ENCODE measurements at regions not wholly inside any gene's neighbourhood (a gene's known extent, or its start where the extent isn't known, plus 50 kb on each side); places are given as distances from the start of the nearest gene placed in this dataset.

- H3K4me3 ChIP-seq (replicated peaks in 1 of 2; ENCODE audit: low read depth in 1 of 2, low read length in 2 of 2) = no peak overlapping the region
- TF ChIP-seq ZBTB33 (IDR thresholded peaks at IDR 0.05; ENCODE audit: extremely low read depth, insufficient replicate concordance, low read length) (no peak), CTCF (IDR thresholded peaks at IDR 0.05 in 2 of 3, conservative IDR thresholded peaks at IDR 0.05 in 1 of 3; ENCODE audit: borderline replicate concordance in 1 of 3, insufficient read depth in 1 of 3, low read depth in 2 of 3, low read length in 2 of 3) (no peak), POLR2AphosphoS5 (IDR thresholded peaks at IDR 0.05; ENCODE audit: low read depth, low read length) (no peak), TCF7L2 (IDR thresholded peaks at IDR 0.05; ENCODE audit: borderline replicate concordance, extremely low read depth, insufficient read depth, insufficient read length) (no peak), MAX (IDR thresholded peaks at IDR 0.05) (no peak), SIN3A (IDR thresholded peaks at IDR 0.05; ENCODE audit: low read depth) (no peak), EZH2 (IDR thresholded peaks at IDR 0.05) (no peak)
- CTCF ChIA-PET = no interaction called here
- no peak overlapping the region for H3K9ac ChIP-seq (ENCODE audit: low read length)
- peaks cover 14 to 22% of the 10 kb centered on the region in 2 experiments; a peak in 3 of 4 replicates for H3K36me3 ChIP-seq (ENCODE audit: control insufficient read depth in 1 of 2, insufficient read depth in 2 of 2, low read length in 2 of 2)
- no peak overlapping the region for H2AFZ ChIP-seq (ENCODE audit: low read depth, low read length, poor library complexity, severe bottlenecking)
- intact Hi-C loops (cut with micrococcal nuclease) = no loop called here
- RAD21 ChIA-PET (ENCODE audit: low non-redundant PET in 1 of 2, low total read pairs in 2 of 2, uncharacterized antibody in 2 of 2, unreplicated experiment in 2 of 2) = no interaction called here
- no peaks in the 10 kb centered on the region for H3K9me3 ChIP-seq (ENCODE audit: control insufficient read depth in 1 of 2, insufficient read depth in 1 of 2, low read depth in 1 of 2, low read length in 2 of 2)
- peaks cover 0 to 3% of the 10 kb centered on the region in 2 experiments; a peak in 1 of 4 replicates for H3K4me1 ChIP-seq (ENCODE audit: control insufficient read depth in 1 of 2, insufficient read depth in 2 of 2, low read length in 2 of 2)
- no peak overlapping the region for H3K27ac ChIP-seq (ENCODE audit: low read depth, low read length)
- H3K9me2 ChIP-seq (ENCODE audit: insufficient read depth) = no peaks in the 10 kb centered on the region
- no peaks in the 10 kb centered on the region for H3K27me3 ChIP-seq (ENCODE audit: insufficient read depth, low read length)
- BruUV-seq (replicated peaks) = no TSS peak
- peaks cover 70% of the 10 kb centered on the region for H3K79me2 ChIP-seq (ENCODE audit: insufficient read depth, low read length)
- ATAC-seq (no peak), DNase-seq (ENCODE audit: low read depth, low spot score) (no peak)
- peaks cover 5% of the 10 kb centered on the region; the same call in 1 of the 2 replicates for H4K20me1 ChIP-seq (ENCODE audit: insufficient read depth)
- no peak overlapping the region for H3K4me2 ChIP-seq (ENCODE audit: low read length)
- POLR2A ChIA-PET = no interaction called here
These were observed 52.6 kb downstream of the TCF20 start for GRCh38 chr22:42217752-42218280.

All from HCT116 (cell line).